ENCODE measurements at regions not wholly inside any gene's neighbourhood (a gene's known extent, or its start where the extent isn't known, plus 50 kb on each side); places are given as distances from the start of the nearest gene placed in this dataset.

GRCh38 chr10:91006752-91007346 lies 86.0 kb upstream of the ANKRD1 start:
- peak overlapping the region in 1 of 8 donors; percentile 10 for H3K4me3 ChIP-seq
- WGBS, 5 donors: 30 to 63% (median 48%) methylated on average over 1 of the region's 1 CpG
- H3K27me3 ChIP-seq (replicated peaks in 1 of 7): no peaks in the 10 kb centered on the region
- intact Hi-C loops (cut with DNase I; ENCODE audit: low total_unique reads): loop anchor here (5.0 kb wide), 1 partner anchor 245 kb away; no protein-coding TSS in a partner anchor
- DNase-seq: no peak
- H3K9me3 ChIP-seq: no peaks in the 10 kb centered on the region
- H3K36me3 ChIP-seq: no peaks in the 10 kb centered on the region
- no peak for TF ChIP-seq POLR2AphosphoS5 (IDR thresholded peaks at IDR 0.05)
- no peak for TF ChIP-seq POLR2A (IDR thresholded peaks at IDR 0.05)
- TF ChIP-seq, protein P1, sequence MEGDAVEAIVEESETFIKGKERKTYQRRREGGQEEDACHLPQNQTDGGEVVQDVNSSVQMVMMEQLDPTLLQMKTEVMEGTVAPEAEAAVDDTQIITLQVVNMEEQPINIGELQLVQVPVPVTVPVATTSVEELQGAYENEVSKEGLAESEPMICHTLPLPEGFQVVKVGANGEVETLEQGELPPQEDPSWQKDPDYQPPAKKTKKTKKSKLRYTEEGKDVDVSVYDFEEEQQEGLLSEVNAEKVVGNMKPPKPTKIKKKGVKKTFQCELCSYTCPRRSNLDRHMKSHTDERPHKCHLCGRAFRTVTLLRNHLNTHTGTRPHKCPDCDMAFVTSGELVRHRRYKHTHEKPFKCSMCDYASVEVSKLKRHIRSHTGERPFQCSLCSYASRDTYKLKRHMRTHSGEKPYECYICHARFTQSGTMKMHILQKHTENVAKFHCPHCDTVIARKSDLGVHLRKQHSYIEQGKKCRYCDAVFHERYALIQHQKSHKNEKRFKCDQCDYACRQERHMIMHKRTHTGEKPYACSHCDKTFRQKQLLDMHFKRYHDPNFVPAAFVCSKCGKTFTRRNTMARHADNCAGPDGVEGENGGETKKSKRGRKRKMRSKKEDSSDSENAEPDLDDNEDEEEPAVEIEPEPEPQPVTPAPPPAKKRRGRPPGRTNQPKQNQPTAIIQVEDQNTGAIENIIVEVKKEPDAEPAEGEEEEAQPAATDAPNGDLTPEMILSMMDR (IDR thresholded peaks at IDR 0.05 in 8 of 11, conservative IDR thresholded peaks at IDR 0.05 in 3 of 11): no peak
- peak overlapping the region in 7 of 8 donors; percentile 1 to 74 (median 53) for H3K27ac ChIP-seq
- peaks cover 0 to 39% (median 14%) of the 10 kb centered on the region in 6 donors for H3K4me1 ChIP-seq

GRCh38 chr10:91007655-91008054 lies 86.8 kb upstream of the ANKRD1 start:
- peaks cover 0 to 39% (median 14%) of the 10 kb centered on the region in 6 donors for H3K4me1 ChIP-seq
- no peak for TF ChIP-seq POLR2AphosphoS5 (IDR thresholded peaks at IDR 0.05)
- TF ChIP-seq POLR2A (IDR thresholded peaks at IDR 0.05): no peak
- TF ChIP-seq, protein P1 (IDR thresholded peaks at IDR 0.05 in 8 of 11, conservative IDR thresholded peaks at IDR 0.05 in 3 of 11): no peak
- intact Hi-C loops (cut with DNase I; ENCODE audit: low total_unique reads): loop anchor here (5.0 kb wide), 1 partner anchor 245 kb away; no protein-coding TSS in a partner anchor
- H3K4me3 ChIP-seq: no peak overlapping the region
- no peaks in the 10 kb centered on the region for H3K36me3 ChIP-seq
- H3K27me3 ChIP-seq (replicated peaks in 1 of 7): no peaks in the 10 kb centered on the region
- H3K9me3 ChIP-seq: no peaks in the 10 kb centered on the region
- no peak overlapping the region for H3K27ac ChIP-seq
- no peak for DNase-seq

GRCh38 chr10:91009121-91009520 lies 88.2 kb upstream of the ANKRD1 start:
- intact Hi-C loops (cut with DNase I; ENCODE audit: low total_unique reads): loop anchor here (5.0 kb wide), 1 partner anchor 243 kb away; no protein-coding TSS in a partner anchor
- no peak overlapping the region for H3K27ac ChIP-seq
- H3K4me3 ChIP-seq: no peak overlapping the region
- no peaks in the 10 kb centered on the region for H3K9me3 ChIP-seq
- no peaks in the 10 kb centered on the region for H3K27me3 ChIP-seq (replicated peaks in 1 of 7)
- WGBS, 5 donors: 90 to 100% (median 95%) methylated on average over 1 of the region's 1 CpG
- H3K36me3 ChIP-seq: no peaks in the 10 kb centered on the region
- peaks cover 0 to 39% (median 14%) of the 10 kb centered on the region in 6 donors for H3K4me1 ChIP-seq
- no peak for TF ChIP-seq POLR2AphosphoS5 (IDR thresholded peaks at IDR 0.05)
- DNase-seq: no peak

DNA sequence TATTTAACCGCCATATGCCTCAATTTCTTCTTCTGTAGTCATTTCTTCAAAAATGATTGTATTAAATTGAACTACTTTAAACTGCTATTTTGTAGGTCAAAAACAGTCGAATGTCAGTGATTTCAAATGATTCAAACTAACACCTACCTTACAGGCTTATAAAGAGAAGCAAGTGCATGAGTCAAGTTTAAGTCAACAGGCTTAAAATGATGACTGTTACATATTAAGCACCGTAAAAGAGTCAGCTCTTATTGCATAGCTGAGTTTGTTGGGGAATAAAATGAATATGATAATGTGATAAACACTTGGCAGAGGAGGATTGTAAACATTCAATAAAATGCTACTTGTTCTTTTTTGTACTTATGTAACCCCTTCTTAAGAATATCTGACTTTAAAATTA lies 90.1 kb upstream of the ANKRD1 start:
- H3K36me3 ChIP-seq: no peaks in the 10 kb centered on the region
- no peak overlapping the region for H3K4me3 ChIP-seq
- TF ChIP-seq, protein P1 (IDR thresholded peaks at IDR 0.05 in 8 of 11, conservative IDR thresholded peaks at IDR 0.05 in 3 of 11): no peak
- no peak for TF ChIP-seq POLR2A (IDR thresholded peaks at IDR 0.05)
- no peaks in the 10 kb centered on the region for H3K9me3 ChIP-seq
- 84 to 87% (median 87%) methylated on average over 3 of the region's 3 CpGs for WGBS, 5 donors
- no peak overlapping the region for H3K27ac ChIP-seq
- H3K4me1 ChIP-seq: peaks cover 0 to 34% (median 14%) of the 10 kb centered on the region in 6 donors
- no peak for DNase-seq
- H3K27me3 ChIP-seq (replicated peaks in 1 of 7): no peaks in the 10 kb centered on the region
- intact Hi-C loops (cut with DNase I; ENCODE audit: low total_unique reads): no loop called here
